Left kidney (tissue), 1 donor: ENCODE measurements at regions not wholly inside any gene's neighbourhood (a gene's known extent, or its start where the extent isn't known, plus 50 kb on each side); places are given as distances from the start of the nearest gene placed in this dataset.
A peak's percentile ranks its signal among the peaks of the same experiment; 100 is the strongest.

Source experiments
- DNase-seq: peaks from one replicate; pipeline ENCODE4 v3.0.0-alpha.2; 2013

DNA sequence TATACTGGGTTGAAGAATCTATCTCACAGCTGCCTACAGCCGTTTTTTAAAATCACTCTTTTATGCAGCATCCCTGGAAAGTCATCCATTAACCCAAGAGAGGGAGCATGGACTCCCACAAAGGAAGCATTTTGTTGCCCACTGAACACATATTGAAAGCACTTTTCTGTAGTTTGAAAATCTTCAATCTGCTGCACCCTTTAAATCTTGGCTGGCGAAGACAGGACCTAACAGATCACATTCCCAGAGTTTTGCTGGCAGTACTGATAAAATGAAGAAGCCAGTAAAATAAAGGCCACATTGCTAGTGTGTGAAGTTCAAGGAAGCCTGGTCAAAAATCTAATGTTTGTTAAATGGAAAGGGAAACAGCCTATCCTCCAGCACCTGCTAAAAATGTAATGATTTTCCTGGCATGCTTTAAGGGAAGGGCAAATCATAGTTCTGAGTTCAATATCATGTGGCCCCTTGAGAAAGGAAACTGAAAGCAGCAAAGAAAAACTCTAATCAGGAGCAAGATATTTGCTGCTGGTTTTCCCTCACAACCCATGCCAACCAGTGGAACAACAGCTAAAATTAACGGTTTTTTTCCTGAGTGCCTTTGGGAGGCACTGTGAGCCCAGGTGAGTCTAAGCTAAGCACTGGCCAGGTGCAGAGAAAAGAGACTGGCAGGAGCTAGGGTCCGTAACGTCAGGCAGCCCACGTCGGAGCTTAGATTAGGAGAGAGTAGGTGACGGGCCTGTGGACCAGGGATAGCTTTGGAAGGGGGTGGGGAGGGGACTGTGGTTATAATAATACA lies 97.9 kb upstream of the PALS2 start:
- no peak for DNase-seq

DNA sequence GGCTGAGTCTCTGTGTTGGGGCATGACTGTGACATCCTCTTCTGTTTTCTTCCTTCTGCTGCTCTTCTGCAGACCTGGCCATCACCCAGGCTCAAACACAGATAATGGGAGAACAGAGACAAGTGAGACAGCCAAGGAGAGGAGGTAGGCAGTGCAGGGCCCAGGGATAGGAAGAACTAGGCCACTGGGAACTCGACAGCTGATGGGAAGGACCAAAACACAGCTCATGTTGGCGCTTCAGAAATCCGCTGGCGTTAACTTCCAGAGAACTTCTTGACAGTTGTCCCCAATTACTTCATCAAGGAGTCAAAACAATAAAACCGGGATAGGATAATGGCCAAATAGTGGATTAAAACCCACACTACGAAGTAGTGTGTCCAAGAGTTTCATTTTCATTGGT lies 97.0 kb upstream of the PALS2 start:
- no peak for DNase-seq

DNA sequence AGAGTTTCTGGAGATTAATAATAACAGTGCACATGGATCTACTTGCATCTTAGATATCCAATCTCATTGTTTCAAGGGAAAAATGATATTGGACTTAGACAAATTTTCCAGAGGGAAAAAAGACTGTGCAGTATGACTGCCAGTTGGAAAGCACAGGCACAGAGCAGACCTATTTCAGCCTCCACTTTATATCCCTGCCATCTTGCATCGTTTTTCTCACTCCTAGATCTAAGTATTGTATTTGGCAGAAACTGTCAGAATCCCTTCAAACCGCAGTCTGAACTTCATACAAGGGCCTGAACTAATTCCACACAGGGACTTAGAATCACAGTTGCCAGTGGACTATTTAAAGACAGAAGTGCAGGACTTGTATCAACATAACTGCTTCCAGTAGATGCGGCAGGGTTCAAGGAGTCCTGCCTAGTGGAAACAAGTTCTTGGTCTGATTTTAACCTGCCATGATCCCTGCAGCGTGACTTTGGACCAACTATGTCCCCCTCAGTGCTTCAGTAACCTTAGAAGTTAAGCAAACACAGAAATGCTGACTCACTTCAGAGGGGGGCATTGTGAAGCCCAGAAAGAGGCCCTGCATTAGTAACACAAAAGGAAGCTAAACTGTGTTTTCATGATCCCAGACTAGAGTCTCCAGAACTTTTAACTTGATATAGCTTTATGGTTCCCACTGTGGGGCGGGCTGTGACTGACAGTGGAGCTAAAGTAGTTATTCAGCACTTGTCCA lies 95.7 kb upstream of the PALS2 start:
- peak; percentile 80 for DNase-seq

DNA sequence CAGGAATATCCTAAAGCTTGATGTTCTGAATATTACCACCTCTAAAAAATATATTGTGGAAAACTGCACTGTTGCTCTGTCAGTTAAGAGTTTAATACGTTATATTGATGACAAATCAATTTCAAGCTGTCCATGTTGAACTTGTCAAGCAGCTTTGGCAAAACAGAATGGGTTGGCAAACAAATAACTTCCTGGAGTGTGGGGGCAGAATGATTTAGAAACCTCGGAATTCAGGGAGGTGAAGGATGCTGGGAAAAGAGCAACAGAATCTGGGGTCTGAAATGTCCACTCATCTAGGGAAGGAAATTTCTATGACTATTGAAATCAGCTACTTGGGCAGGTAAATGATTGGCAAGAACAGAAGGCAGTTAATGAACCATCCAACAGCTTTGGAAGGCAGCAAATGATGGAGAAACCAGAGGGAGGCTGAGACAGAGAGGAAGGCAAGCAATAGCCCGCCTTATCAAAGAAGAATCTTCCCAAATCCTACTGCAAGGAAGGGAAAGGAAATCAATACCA lies 95.1 kb upstream of the PALS2 start:
- peak; percentile 11 for DNase-seq

DNA sequence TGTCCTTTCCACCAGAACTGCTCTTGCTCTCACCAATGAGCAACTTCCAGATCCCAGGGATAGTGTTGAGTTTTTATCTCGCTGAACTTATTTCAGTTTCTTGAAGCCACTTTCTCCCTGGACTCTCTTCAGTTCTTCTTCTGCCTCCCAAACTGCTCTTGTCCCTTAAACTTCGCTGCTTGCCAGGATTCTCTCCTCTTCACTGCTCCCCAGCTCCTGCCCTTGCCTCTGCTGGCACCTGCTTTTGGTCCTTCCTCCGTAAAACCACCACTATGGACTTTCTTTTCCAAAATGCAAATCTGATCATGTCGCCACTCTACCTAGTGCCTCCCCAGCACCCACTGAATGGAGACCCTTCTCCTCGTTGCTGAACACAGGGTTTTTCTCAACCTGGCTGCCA lies 92.8 kb upstream of the PALS2 start:
- DNase-seq: no peak

DNA sequence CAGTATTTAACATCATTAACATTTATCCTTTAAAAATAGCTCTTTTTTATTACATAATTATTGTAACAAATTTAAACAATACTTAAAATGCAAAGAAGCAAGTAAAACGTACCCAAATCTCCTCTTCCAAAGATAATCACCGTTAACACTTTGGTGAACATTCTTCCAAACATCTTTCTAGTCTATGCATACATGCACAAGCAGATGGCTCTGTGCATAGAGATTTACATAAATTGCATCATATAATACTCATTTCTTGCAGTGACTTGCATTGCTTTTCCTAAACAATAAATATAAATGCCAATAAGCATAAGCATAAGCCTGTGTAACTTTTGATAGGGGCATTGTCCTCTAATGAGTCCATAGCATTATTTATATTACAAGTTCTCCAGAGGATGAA lies 89.4 kb upstream of the PALS2 start:
- DNase-seq: no peak

DNA sequence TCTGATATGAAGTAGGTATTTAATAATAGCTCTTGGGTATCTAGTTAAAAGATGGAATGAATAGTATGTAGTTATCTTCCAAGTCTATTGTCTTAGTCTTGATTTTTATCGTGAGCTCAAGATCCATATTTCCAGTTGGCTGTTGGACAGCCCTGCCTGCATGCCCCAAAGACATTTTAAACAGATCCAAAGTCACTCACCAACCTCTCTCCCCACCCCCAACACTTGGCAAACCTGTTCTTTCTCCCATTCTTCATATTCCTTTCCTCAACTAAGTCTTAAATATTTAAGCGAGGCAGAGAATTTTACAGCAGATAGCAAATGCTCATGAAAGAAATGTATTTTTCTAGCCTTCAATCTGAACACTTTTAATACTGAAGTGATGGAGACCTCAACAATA lies 80.7 kb upstream of the PALS2 start:
- no peak for DNase-seq

DNA sequence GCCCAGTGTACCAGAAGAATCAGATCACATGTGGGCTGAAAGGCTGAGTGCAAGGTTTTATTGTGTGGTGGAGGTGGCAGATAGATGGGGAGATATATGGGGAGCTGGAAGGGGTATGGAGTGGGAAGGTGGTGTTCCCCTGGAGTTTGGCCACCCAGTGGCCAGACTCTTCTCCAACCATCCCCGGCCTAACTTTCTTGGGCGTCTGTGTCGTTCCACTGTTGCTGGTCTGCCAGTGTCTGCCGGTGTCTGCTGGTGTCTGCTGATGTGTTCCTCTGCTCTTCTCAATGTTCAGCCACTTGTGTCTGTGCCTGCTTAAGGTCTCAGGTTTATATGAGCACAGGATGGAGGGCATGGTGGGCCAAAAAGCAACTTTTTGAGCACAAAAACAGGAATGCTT lies 78.4 kb upstream of the PALS2 start:
- no peak for DNase-seq

DNA sequence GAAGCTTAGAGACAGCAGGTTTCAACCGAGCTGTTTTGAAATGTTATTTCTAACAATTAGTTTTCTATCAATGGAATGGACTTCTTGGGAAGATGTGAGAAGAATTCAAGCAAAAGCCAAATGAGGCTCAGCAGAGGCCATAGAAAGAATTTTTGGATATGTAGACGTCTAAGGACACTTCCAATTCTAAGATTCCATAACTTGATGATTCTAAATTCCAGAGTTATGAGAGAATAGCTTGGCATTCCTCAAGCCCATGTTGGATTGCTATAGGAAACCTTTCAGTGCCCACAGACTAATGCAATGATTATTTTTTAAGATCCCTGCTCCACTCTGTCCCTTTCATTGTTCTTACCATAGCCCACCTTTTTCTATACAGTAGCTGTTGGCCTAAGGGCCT lies 77.2 kb upstream of the PALS2 start:
- no peak for DNase-seq

DNA sequence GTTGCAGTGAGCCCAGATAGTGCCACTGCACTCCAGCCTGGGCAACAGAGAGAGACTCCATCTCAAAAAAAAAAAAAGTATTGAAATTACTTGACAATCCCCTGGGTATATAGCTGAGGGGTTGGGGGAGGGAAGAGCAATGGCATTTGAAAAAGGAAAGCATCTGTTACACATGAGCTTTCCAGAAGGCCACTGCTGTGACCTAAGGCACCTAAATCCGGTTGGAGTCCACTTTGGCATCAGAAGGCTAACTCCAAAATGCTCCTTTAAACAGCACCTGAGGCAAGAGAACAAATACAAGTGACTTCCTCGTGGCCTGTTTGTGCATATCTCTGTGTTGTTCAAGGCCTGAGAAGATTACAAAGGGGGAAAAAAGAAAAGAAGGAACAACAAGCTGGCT lies 74.8 kb upstream of the PALS2 start:
- no peak for DNase-seq

DNA sequence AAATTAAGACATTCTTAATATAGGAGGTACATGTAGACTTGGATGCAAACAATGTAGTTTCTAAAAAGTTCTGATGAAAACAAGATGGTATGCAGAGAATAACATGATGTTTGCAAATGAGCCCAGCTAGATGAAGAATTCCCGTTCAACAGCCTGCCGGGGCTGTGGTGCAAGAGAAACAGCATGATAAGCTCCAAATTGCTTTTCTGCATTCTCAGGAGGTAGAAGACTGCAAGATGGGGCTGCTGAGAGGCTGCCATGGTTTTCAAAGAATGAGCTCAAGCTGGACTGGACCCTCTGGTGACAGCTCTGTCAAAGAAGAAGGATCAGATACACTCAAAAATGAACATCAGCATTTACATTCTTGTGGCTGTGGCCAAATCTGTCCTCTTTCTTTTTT lies 73.4 kb upstream of the PALS2 start:
- DNase-seq: no peak

DNA sequence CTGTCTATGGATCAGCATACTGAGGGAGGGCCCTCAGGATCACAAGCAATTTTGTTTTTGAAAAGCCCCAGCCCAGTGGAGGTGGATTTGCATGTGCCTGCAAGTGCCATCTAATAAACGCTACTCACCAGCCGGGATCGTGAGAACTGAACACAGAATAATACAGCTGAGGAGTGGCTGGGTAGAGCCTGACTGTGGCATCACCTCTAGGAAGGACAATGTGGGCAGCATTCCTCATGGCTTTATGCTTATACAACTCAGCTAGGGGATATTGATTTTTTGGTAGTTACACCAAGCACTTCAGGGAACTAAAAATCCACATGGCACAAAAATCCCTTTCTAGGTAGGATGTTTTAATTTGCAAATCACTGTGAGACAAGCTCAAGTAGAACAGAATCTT lies 72.7 kb upstream of the PALS2 start:
- DNase-seq: no peak

DNA sequence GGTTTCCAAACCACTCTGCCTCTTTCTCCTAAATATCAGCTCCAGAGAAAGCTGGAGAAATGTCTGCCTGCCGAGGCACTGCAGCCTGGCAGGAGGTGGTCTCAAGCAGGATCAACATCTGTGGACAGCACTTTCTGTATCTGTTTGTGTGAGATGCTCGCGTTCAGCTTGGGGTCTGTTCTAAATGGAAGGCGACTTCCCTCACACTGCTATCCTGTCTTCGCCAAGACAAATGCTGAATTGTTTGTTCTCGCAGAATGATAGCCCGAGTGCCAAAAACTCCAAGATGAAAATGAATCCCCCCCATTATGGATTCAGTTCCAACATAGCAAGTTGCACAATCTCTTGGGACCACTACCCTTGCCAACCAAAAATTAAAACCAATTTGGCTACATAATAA lies 72.2 kb upstream of the PALS2 start:
- DNase-seq: no peak

DNA sequence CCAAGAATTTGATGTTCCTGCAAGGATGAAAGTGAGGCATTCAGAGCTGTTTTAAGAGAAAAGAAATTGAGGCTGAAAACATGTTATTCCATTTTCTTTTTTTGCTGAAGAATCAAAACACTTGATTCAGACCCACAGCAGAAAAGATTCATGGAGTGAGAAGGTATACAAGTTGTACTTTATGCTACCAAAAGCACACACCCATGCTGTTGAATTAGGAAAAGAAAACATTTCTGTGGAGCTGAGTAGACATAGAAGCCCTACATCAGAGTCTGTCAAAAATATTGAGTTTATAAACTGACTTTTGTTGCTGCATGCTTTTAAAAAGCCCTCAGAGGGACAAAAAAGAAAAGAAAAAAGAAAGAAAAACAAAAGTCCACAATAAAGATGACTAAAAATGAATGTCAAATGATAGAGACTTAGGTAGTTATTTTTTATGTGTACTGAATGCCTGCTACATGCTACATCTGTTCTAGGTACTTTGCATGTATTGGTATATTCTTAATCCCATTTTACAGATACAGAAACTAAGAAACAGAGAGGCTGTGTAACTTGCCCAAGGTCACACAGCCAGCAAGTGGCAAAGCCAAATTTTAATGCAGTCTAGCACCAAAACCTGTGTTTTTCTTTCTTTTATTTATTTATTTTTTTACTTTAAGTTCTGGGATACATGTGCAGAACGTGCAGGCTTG lies 71.7 kb upstream of the PALS2 start:
- DNase-seq: no peak

DNA sequence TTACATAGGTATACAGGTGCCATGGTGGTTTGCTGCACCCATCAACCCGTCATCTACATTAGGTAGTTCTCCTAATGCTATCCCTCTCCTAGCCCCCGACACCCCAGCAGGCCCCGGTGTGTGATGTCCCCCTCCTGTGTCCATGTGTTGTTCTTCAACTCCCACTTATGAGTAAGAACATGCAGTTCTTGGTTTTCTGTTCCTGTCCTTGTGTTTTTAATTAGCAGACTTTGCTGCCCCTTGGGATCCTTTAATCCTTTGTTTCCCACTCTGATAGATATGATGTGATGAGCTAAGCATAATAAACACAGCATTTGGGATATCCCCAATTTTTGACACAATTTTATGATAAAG lies 71.1 kb upstream of the PALS2 start:
- no peak for DNase-seq

DNA sequence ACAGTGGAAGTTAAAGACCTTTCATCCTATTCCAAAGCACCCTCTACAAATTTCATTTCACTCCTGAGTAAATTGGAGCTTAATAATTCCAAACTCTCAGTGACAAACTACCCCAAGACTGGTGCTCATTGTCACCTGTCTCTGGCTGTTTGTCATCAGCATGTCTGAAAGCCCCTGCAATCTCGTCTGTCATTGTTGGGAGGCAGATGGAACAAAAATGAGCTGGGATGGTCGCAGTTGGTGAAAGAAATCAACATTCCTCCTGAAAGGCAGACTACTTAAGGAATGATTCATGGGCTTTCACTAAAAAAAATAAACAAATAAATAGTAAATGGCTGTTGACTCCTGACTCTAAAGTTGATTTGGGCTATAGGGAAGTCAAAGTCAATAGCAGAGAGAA lies 69.7 kb upstream of the PALS2 start:
- DNase-seq: no peak

DNA sequence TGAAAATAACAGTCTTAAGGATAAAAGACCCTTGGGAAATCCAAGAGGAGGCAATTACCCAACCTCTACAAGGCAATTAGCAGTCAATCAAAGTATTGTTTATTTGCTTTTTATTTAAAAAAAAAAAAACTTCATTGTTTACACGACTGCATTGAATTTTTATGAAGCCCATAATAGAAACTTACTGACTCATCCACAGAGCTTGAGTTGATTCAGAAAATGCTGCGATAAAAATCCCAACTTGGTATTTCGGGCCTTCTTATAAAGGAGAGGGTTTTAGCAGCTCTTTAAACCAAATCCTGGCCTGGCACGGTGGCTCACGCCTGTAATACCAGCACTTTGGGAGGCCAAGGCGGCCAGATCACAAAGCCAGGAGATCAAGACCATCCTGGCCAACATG lies 69.2 kb upstream of the PALS2 start:
- DNase-seq: no peak

DNA sequence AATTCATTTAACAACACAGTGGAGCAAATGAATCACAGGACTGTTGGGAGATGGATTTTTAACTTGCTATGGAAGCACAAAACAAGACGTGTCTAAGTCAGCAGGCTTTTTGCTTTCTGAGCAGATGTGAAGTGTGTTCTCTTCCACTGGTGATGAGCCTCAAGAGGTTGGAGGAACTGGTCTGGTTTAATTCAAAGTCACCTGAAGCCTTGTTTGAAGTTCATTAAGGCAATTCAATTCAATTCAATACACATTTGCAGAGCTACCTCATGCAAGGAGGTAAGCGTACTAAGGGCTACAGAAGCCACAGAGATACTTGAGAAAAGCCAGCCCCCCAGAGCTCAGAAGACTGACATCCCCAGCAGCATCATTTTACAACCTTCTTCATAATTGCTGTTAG lies 68.4 kb upstream of the PALS2 start:
- no peak for DNase-seq

DNA sequence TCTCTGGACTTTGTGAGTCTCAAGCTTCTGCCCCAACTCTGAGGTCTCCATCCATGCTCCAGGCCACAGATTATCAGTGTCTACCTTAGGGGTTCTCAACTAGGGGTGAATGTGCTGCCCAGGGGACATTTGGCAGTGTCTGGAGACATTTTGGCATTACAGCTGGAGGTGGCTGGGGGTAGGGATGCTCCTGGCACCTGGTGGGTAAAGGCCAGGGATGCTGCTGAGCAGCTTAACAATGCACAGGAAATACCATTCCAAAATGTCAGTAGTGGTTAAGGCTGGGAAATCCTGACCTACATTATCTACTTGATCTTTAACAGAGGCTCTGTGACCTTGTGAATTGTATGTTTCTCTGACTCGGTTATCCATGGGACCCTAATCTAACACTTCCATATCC lies 67.3 kb upstream of the PALS2 start:
- DNase-seq: no peak

DNA sequence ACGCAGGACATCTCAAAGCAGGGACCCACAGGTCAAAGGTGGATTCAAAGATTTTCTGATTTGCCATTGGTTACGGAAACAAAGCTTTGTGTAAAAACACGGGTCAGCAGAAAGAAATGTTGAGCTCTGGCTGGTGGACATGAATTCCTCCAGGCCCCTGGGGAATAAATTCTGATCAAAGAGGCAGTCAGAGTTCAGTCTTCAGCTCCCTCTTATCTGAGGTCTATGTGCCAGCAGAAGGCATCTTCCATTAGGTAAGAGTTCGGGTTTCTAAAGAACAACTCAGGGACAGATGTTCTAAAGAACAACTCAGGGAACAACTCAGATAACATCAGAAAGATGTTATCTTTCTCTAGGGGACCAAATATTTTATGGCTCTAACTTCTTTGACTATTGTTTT lies 64.9 kb upstream of the PALS2 start:
- no peak for DNase-seq

DNA sequence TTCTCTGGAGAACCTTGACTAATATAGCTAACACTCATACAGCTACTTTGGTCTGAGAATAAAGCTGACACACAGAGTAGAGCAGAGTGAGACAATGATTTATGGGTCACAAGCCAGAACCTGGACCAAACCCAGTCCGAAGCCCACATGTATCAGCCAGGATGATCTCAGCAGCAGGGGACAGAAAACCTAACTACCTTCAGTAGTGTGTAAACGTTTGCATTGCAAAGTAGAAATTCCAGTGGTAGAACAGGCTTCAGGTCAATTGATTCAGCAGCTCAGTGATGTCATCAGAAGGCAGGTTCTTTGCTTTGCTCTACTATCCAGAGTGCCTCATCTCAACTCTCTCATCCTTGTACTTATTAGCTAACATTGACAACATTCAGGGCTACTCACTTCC lies 62.5 kb upstream of the PALS2 start:
- no peak for DNase-seq

DNA sequence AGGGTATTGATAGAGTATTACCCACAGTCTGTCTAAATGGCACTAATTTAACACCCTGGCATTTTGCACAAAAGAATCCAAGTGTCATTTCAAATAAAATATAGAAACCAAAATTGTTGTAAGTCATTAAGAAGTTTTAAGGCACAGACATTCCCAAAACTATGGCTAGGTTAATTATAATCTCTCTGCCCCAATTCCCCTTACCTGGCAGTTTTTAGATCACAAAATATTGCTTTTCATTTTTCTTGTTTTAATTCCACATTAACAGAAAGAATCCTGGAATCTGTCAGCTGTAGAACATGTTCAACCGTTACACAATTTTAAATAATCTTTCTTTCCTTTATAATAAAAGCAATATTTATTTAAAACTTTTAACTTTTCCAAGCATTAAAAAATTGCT lies 56.1 kb upstream of the PALS2 start:
- DNase-seq: no peak

DNA sequence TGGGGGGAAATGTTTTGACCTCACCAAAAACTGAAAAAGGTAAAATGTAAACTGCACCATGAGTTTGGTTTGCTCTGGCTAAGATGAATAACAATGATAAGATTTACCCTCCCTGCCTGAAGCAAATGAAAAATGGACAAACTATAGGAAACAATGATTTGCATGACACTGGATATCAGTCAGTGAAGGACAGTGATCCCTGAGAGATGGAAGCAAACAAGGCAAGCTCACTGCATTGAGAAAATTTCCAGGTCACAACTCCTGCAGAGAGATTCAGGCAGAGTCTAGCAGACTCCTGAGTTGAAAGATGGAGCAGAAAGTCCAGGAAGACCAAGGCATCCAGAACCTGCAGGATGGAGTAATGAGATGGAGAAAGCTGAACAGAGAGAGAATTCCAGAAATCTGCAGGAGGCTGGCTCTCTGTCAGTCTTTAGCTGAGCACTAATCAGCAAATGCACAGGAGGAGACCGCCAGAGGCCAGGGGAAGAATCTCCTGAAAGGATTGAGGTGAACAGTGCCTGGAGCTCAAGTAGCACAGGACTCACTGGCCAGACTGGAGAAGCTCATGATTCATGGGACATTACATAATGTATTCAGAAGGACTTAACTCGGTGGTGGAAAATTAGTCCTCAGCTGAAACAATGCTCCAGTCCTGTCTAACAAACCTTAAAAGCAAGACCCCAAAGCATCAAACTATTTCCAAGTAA lies 51.2 kb upstream of the PALS2 start:
- DNase-seq: no peak
